Left lung (tissue), 4 donors: ENCODE measurements at regions not wholly inside any gene's neighbourhood (a gene's known extent, or its start where the extent isn't known, plus 50 kb on each side); places are given as distances from the start of the nearest gene placed in this dataset.

Source experiments
- ATAC-seq: fragments of 200-7000 bp; cut with Tn5 transposase; one replicate; pipeline ENCODE4 v1.9.1; 2020; ENCODE audit warnings: moderate library complexity
- DNase-seq, 4 donors: peaks; one replicate each; pipeline ENCODE4 v3.0.0-alpha.2; 2013 to 2020
- H3K27ac ChIP-seq, 2 donors: fragments of 200-600 bp; sonication (generic) in 1 of 2; one replicate each; pipeline versions ENCODE4 v1.5.0 to v1.8.0; 2020 to 2021
- H3K27me3 ChIP-seq, 2 donors: fragments of 200-600 bp; sonication (generic) in 1 of 2; one replicate each; pipeline versions ENCODE4 v1.5.0 to v1.8.0; 2020 to 2021
- H3K36me3 ChIP-seq, 2 donors: fragments of 200-600 bp; sonication (generic) in 1 of 2; one replicate each; pipeline versions ENCODE4 v1.5.0 to v1.8.0; 2020 to 2021
- H3K4me1 ChIP-seq, 2 donors: fragments of 200-600 bp; one replicate each; pipeline ENCODE4 v1.8.0; 2021
- H3K4me3 ChIP-seq, 2 donors: fragments of 200-600 bp; sonication (generic) in 1 of 2; one replicate each; pipeline versions ENCODE4 v1.5.0 to v1.8.0; 2020 to 2021; ENCODE audit warnings: mild to moderate bottlenecking in 1 of 2
- H3K9me3 ChIP-seq, 2 donors: fragments of 200-600 bp; sonication (generic) in 1 of 2; one replicate each; pipeline versions ENCODE4 v1.5.0 to v1.8.0; 2020 to 2021
- CTCF ChIP-seq, 2 donors: fragments of 200-600 bp; sonication (generic) in 1 of 2; IDR thresholded peaks; one replicate each; pipeline versions ENCODE4 v1.5.0 to v1.8.0; 2021; ENCODE audit warnings: antibody characterized with exemption in 2 of 2
- intact Hi-C, 2 donors: fragments of 100-400 bp; cut with DNase I; formaldehyde crosslinking; loops; one replicate each; pipeline versions ENCODE4 v1.11.2 to v1.14.2; 2022
- donor health status: DM: no; HTN: yes; CAD: no.
- donor health status: DM: no; HTN: no; CAD: no.

DNA sequence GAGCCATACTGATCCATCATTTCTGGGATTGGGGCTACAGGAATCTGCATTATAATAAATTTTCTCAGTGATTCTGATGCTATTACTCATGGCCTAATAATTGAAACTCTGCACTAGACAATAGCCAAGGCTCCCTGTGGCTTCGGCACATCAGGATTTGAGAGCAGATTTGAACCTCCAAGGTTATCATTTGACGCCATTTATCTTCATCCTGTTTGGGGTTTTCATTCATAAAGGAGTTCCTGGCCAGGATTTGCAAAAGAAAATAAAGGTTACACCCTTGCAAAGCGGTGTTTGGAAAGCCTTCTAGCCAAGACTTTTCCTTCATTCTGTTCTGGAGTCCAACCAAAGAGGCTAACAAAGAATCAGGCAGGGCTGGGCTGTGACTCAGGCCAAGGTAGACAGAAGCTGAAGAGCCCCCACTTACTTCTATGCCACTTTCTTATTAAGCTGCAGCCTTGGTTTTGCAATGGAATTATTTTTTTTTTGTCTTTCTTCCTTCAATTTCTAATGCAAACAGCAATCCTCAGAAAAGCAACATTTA, 330.1 kb downstream of the DHX35 start:
- peaks cover 0 to 3% of the 10 kb centered on the region in 2 donors for H3K9me3 ChIP-seq
- TF ChIP-seq CTCF (IDR thresholded peaks at IDR 0.05) = no peak
- H3K4me3 ChIP-seq = no peak overlapping the region
- H3K36me3 ChIP-seq = no peaks in the 10 kb centered on the region
- no peak overlapping the region for H3K27ac ChIP-seq
- H3K27me3 ChIP-seq = no peaks in the 10 kb centered on the region
- H3K4me1 ChIP-seq = no peaks in the 10 kb centered on the region
- intact Hi-C loops = no loop called here
- no peak for DNase-seq
- ATAC-seq = no peak

- ATAC-seq (no peak), DNase-seq (no peak)
- Histone ChIP-seq H3K27me3 (no peaks in the 10 kb centered on the region), H3K4me1 (no peaks in the 10 kb centered on the region), H3K36me3 (no peaks in the 10 kb centered on the region), H3K27ac (no peak overlapping the region), H3K9me3 (peaks cover 0 to 5% of the 10 kb centered on the region in 2 donors), H3K4me3 (no peak overlapping the region)
- intact Hi-C loops = no loop called here
- no peak for TF ChIP-seq CTCF (IDR thresholded peaks at IDR 0.05)
Measured at GRCh38 chr20:39291301-39291700, 329.2 kb downstream of the DHX35 start.

DNA sequence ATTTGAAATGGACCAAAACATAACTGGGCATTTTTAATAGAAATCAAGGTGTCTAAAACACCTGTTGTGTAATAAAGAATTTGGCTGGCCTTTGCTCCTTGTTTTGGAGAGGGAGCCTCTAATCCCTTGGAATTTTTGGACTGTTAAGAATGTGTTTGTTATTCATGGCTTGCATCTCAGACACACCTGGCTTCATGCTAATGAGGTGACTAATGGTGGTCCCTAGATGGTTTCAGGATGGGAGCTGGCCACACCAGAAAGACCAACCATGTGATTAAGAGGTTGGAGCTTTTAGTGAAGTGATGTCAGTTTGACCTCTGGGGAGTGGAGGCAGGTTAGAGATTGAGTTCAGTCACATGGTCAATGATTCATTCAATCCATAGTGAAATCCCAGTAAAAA, 328.4 kb downstream of the DHX35 start:
- H3K4me3 ChIP-seq = no peak overlapping the region
- no peak for TF ChIP-seq CTCF (IDR thresholded peaks at IDR 0.05)
- ATAC-seq = no peak
- no peak overlapping the region for H3K27ac ChIP-seq
- H3K36me3 ChIP-seq = no peaks in the 10 kb centered on the region
- H3K27me3 ChIP-seq = no peaks in the 10 kb centered on the region
- intact Hi-C loops = no loop called here
- H3K4me1 ChIP-seq = no peaks in the 10 kb centered on the region
- H3K9me3 ChIP-seq = peaks cover 0 to 5% of the 10 kb centered on the region in 2 donors
- DNase-seq = no peak

GRCh38 chr20:39289831-39290230, 327.7 kb downstream of the DHX35 start:
- no peaks in the 10 kb centered on the region for H3K4me1 ChIP-seq
- no peak overlapping the region for H3K27ac ChIP-seq
- H3K9me3 ChIP-seq = peaks cover 0 to 5% of the 10 kb centered on the region in 2 donors
- no peak for ATAC-seq
- no peak for TF ChIP-seq CTCF (IDR thresholded peaks at IDR 0.05)
- intact Hi-C loops = no loop called here
- H3K4me3 ChIP-seq = no peak overlapping the region
- no peaks in the 10 kb centered on the region for H3K27me3 ChIP-seq
- H3K36me3 ChIP-seq = no peaks in the 10 kb centered on the region
- no peak for DNase-seq

DNA sequence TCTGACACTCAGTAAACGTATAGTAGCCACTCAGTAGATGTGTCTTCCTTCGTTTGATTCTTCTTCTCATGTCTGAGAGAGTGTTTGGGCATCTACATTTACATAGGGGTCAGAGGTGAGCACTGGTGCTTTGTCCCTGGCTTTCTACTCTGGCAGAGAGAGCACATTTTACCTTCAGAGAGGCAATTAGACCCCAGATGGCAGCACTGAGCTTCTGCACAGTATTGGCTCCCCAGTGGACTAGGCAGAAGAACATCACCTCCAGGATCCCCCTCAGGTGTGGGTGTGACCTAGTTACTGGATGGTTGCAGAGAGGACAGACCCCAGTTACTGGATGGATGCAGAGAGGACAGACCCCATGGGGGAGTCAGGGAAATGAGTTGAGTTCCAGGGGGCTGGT, 327.2 kb downstream of the DHX35 start:
- Histone ChIP-seq H3K9me3 (peaks cover 0 to 5% of the 10 kb centered on the region in 2 donors), H3K27me3 (no peaks in the 10 kb centered on the region), H3K27ac (no peak overlapping the region), H3K36me3 (no peaks in the 10 kb centered on the region), H3K4me1 (no peaks in the 10 kb centered on the region), H3K4me3 (no peak overlapping the region)
- no peak for TF ChIP-seq CTCF (IDR thresholded peaks at IDR 0.05)
- intact Hi-C loops = no loop called here
- ATAC-seq (no peak), DNase-seq (no peak)
